A549 (cell line): ENCODE measurements at regions not wholly inside any gene's neighbourhood (a gene's known extent, or its start where the extent isn't known, plus 50 kb on each side); places are given as distances from the start of the nearest gene placed in this dataset.

Experiments
- ATAC-seq, 2 experiments: fragments of 200-7000 bp in 1 of 2; fragments of >200 bp in 1 of 2; cut with Nextera tagmentation in 1 of 2; cut with Tn5 transposase in 1 of 2; 3 replicates each; pipeline versions ENCODE4 v1.8.0 to v1.9.1; 2018 to 2020; ENCODE audit warnings: mild to moderate bottlenecking in 1 of 2, moderate library complexity in 1 of 2
- CTCF ChIA-PET: fragments of 300-600 bp; sonication (Branson Sonifier 250); formaldehyde crosslinking; extraction: SDS; loops from one replicate; lab custom pipeline; 2021; ENCODE audit warnings: antibody characterized with exemption, inconsistent platforms; lab: Yijun Ruan, JAX
- POLR2A ChIA-PET: fragments of 350-600 bp; formaldehyde crosslinking; extraction: SDS; loops from one replicate; lab custom pipeline; 2021; ENCODE audit warnings: antibody characterized with exemption, inconsistent platforms; lab: Yijun Ruan, JAX
- DNase-seq, 2 experiments: peaks; one replicate each; pipeline versions ENCODE4 v3.0.0 to v3.0.0-alpha.2; 2011 to 2016; ENCODE audit warnings: low read depth in 1 of 2, low spot score in 1 of 2
- FAIRE-seq: peaks from 2 replicates; lab custom pipeline; 2011; peaks lifted over from hg19 to GRCh38; lab: Jason Lieb, UNC
- H3K27ac ChIP-seq, 2 experiments: fragments of >200 bp; sonication (Bioruptor Twin); formaldehyde crosslinking; 3 replicates each; pipeline ENCODE4 v1.5.1; 2016 to 2017
- H3K4me1 ChIP-seq: fragments of >200 bp; sonication (Bioruptor Twin); formaldehyde crosslinking; 3 replicates; pipeline ENCODE4 v1.6.1; 2016
- H3K4me2 ChIP-seq: fragments of >200 bp; sonication (Bioruptor Twin); formaldehyde crosslinking; 3 replicates; pipeline ENCODE4 v1.6.1; 2016
- H3K4me3 ChIP-seq: fragments of >200 bp; sonication (Bioruptor Twin); formaldehyde crosslinking; 3 replicates; pipeline ENCODE4 v1.5.1; 2016
- H3K9me3 ChIP-seq: fragments of >200 bp; sonication (Bioruptor Twin); formaldehyde crosslinking; 3 replicates; pipeline ENCODE4 v1.6.1; 2016
- BCL3 ChIP-seq: fragments of >200 bp; sonication (Bioruptor Twin); formaldehyde crosslinking; IDR thresholded peaks from 3 replicates; pipeline ENCODE4 v1.6.1; 2016
- CBX2 ChIP-seq: fragments of 200-600 bp; sonication (generic); IDR thresholded peaks from 2 replicates; pipeline ENCODE4 v1.6.1; 2016; ENCODE audit warnings: low read depth, mild to moderate bottlenecking, borderline replicate concordance
- CBX8 ChIP-seq: fragments of 200-600 bp; sonication (generic); IDR thresholded peaks from 2 replicates; pipeline ENCODE4 v1.6.1; 2016
- CEBPB ChIP-seq, 2 experiments: fragments of >200 bp in 1 of 2; sonication (Bioruptor Twin) in 1 of 2; formaldehyde crosslinking in 1 of 2; IDR thresholded peaks; 2 replicates each; pipeline ENCODE4 v1.6.1; 2012 to 2016
- CHD4 ChIP-seq: fragments of 200-600 bp; sonication (generic); IDR thresholded peaks from 2 replicates; pipeline ENCODE4 v1.6.1; 2016; ENCODE audit warnings: antibody characterized with exemption, mild to moderate bottlenecking, borderline replicate concordance
- CTCF ChIP-seq: fragments of >200 bp; sonication (Bioruptor Twin); formaldehyde crosslinking; IDR thresholded peaks from 3 replicates; pipeline ENCODE4 v1.5.1; 2016
- E2F6 ChIP-seq: IDR thresholded peaks from 2 replicates; pipeline ENCODE4 v1.6.1; 2012; ENCODE audit warnings: low read depth, borderline replicate concordance
- EHF ChIP-seq: fragments of 250-450 bp; sonication (Bioruptor Pico); IDR thresholded peaks from 2 replicates; pipeline ENCODE4 v1.5.0; 2020; ENCODE audit warnings: mild to moderate bottlenecking
- EP300 ChIP-seq, 2 experiments: fragments of >200 bp; sonication (Bioruptor Twin); formaldehyde crosslinking; IDR thresholded peaks; 2 replicates in 1 of 2; 3 replicates in 1 of 2; pipeline ENCODE4 v1.6.1; 2016 to 2017
- ESRRA ChIP-seq: fragments of 150-350 bp; IDR thresholded peaks from 2 replicates; pipeline ENCODE4 v1.6.1; 2014; ENCODE audit warnings: mild to moderate bottlenecking, low read length, borderline replicate concordance
- FOSB ChIP-seq: fragments of 250-450 bp; sonication (Bioruptor Pico); IDR thresholded peaks from 2 replicates; pipeline ENCODE4 v1.5.0; 2020; ENCODE audit warnings: mild to moderate bottlenecking, moderate library complexity
- FOSL2 ChIP-seq, 2 experiments: fragments of 450-650 bp in 1 of 2; fragments of >200 bp in 1 of 2; sonication (Bioruptor Twin) in 1 of 2; formaldehyde crosslinking; IDR thresholded peaks; 2 replicates each; pipeline versions ENCODE4 v1.5.0 to v1.6.1; 2016 to 2020; ENCODE audit warnings: mild to moderate bottlenecking in 1 of 2, moderate library complexity in 1 of 2
- FOXS1 ChIP-seq: fragments of 250-450 bp; sonication (Bioruptor Pico); IDR thresholded peaks from 2 replicates; pipeline ENCODE4 v1.5.0; 2020; ENCODE audit warnings: mild to moderate bottlenecking, moderate library complexity
- HEYL ChIP-seq: fragments of 250-450 bp; sonication (Bioruptor Pico); IDR thresholded peaks from 2 replicates; pipeline ENCODE4 v1.8.0; 2021; ENCODE audit warnings: mild to moderate bottlenecking, moderate library complexity
- KDM5A ChIP-seq: fragments of 200-600 bp; sonication (generic); IDR thresholded peaks from 2 replicates; pipeline ENCODE4 v1.6.1; 2016; ENCODE audit warnings: antibody characterized with exemption, mild to moderate bottlenecking
- MAFK ChIP-seq: fragments of 450-650 bp; IDR thresholded peaks from 2 replicates; pipeline ENCODE4 v1.6.1; 2014; ENCODE audit not compliant: partially characterized antibody
- MAX ChIP-seq: IDR thresholded peaks from 2 replicates; pipeline ENCODE4 v1.6.1; 2012
- MAZ ChIP-seq: fragments of 150-350 bp; IDR thresholded peaks from 2 replicates; pipeline ENCODE4 v1.6.1; 2014; ENCODE audit warnings: antibody characterized with exemption, low read depth, low read length, borderline replicate concordance
- MYC ChIP-seq: IDR thresholded peaks from 2 replicates; pipeline ENCODE4 v1.6.1; 2012; ENCODE audit warnings: mild to moderate bottlenecking, inconsistent platforms, low read length, improper control_type of control experiment, borderline replicate concordance
- NFE2L2 ChIP-seq: fragments of 150-350 bp; conservative IDR thresholded peaks from 2 replicates; pipeline ENCODE4 v1.6.1; 2014; ENCODE audit warnings: low read length
- PBX3 ChIP-seq: IDR thresholded peaks from 2 replicates; pipeline ENCODE4 v1.6.1; 2012
- PHF8 ChIP-seq: fragments of 200-600 bp; sonication (generic); IDR thresholded peaks from 2 replicates; pipeline ENCODE4 v1.6.1; 2016; ENCODE audit warnings: low read depth, mild to moderate bottlenecking, antibody characterized with exemption, moderate library complexity, borderline replicate concordance
- POLR2A ChIP-seq: IDR thresholded peaks from 2 replicates; pipeline ENCODE4 v1.6.1; 2012; ENCODE audit warnings: mild to moderate bottlenecking, low read length
- RARB ChIP-seq: fragments of 250-450 bp; sonication (Bioruptor Pico); IDR thresholded peaks from 2 replicates; pipeline ENCODE4 v1.8.0; 2021; ENCODE audit warnings: mild to moderate bottlenecking, moderate library complexity
- RCOR1 ChIP-seq: fragments of 150-350 bp; IDR thresholded peaks from 2 replicates; pipeline ENCODE4 v1.6.1; 2014; ENCODE audit warnings: antibody characterized with exemption, low read length, low read depth
- RFX5 ChIP-seq: fragments of 450-650 bp; IDR thresholded peaks from 2 replicates; pipeline ENCODE4 v1.7.1; 2014; ENCODE audit warnings: antibody characterized with exemption, mild to moderate bottlenecking, moderate library complexity
- RNF2 ChIP-seq: fragments of 200-600 bp; sonication (generic); IDR thresholded peaks from 2 replicates; pipeline ENCODE4 v1.6.1; 2016; ENCODE audit warnings: low read depth, mild to moderate bottlenecking, antibody characterized with exemption, moderate library complexity, borderline replicate concordance
- TP53 ChIP-seq: fragments of 250-450 bp; sonication (Bioruptor Pico); IDR thresholded peaks from 2 replicates; pipeline ENCODE4 v1.5.0; 2021; ENCODE audit warnings: mild to moderate bottlenecking, moderate library complexity
- ZFP36 ChIP-seq: fragments of 450-650 bp; IDR thresholded peaks from 2 replicates; pipeline ENCODE4 v1.6.1; 2014; ENCODE audit warnings: borderline replicate concordance; ENCODE audit not compliant: partially characterized antibody
- WGBS: methylation state at CpG from one replicate; pipeline ENCODE4 v1.1.6; 2017; ENCODE audit errors: missing lambda C conversion rate; 5-methylcytosine and 5-hydroxymethylcytosine counted together

- ChIA-PET CTCF (no interaction called here), POLR2A (no interaction called here)
- H3K27ac ChIP-seq = no peak overlapping the region
- FAIRE-seq = no peak
- no peaks in the 10 kb centered on the region for H3K9me3 ChIP-seq
- WGBS = 64% methylated on average over 7 of the region's 7 CpGs
- no peak for ATAC-seq
- TF ChIP-seq EP300 (IDR thresholded peaks at IDR 0.05) (no peak), CBX8 (no peak), MAX (no peak), CEBPB (IDR thresholded peaks at IDR 0.05) (no peak), MAFK (no peak), MAZ (no peak), NFE2L2 (no peak), TP53 (CRISPR knock-in tag) (no peak), MYC (no peak), EHF (CRISPR knock-in tag) (no peak), PBX3 (no peak), ESRRA (no peak), CHD4 (no peak), RNF2 (no peak), POLR2A (no peak), E2F6 (no peak), RARB (CRISPR knock-in tag) (no peak)
- TF ChIP-seq, all 56 proteins: peak for 0
- H3K4me3 ChIP-seq = no peak overlapping the region
- no peak overlapping the region for H3K4me2 ChIP-seq
- no peak for DNase-seq
- H3K4me1 ChIP-seq = no peaks in the 10 kb centered on the region
Measured at GRCh38 chr13:99103536-99103935, 97.1 kb upstream of the UBAC2 start.

GRCh38 chr13:99104396-99104795 is 96.3 kb upstream of the UBAC2 start:
- POLR2A ChIA-PET = no interaction called here
- H3K4me3 ChIP-seq = no peak overlapping the region
- H3K4me2 ChIP-seq = no peak overlapping the region
- no peak overlapping the region for H3K27ac ChIP-seq
- CTCF ChIA-PET = no interaction called here
- TF ChIP-seq MAFK (no peak), MYC (no peak), CHD4 (no peak), CTCF (no peak), E2F6 (no peak), CBX2 (no peak), FOXS1 (CRISPR knock-in tag) (no peak), TP53 (CRISPR knock-in tag) (no peak), FOSL2 (IDR thresholded peaks at IDR 0.05) (no peak), FOSL2 (CRISPR knock-in tag; IDR thresholded peaks at IDR 0.05) (no peak), HEYL (CRISPR knock-in tag) (no peak), BCL3 (no peak), KDM5A (no peak), RCOR1 (no peak), PHF8 (no peak), FOSB (CRISPR knock-in tag) (no peak), RFX5 (no peak), RARB (CRISPR knock-in tag) (no peak), ZFP36 (no peak)
- no peak for DNase-seq
- ATAC-seq = no peak
- H3K9me3 ChIP-seq = no peaks in the 10 kb centered on the region
- H3K4me1 ChIP-seq = no peaks in the 10 kb centered on the region
- no peak for FAIRE-seq
- 64% methylated on average over 9 of the region's 9 CpGs for WGBS
